CD1c-positive myeloid dendritic cell (primary cell): ENCODE measurements at regions not wholly inside any gene's neighbourhood (a gene's known extent, or its start where the extent isn't known, plus 50 kb on each side); places are given as distances from the start of the nearest gene placed in this dataset.
"Not testable (repeated sequence)": the region's sequence is repeated elsewhere in the genome, so short reads cannot be mapped to it uniquely, and the experiment has no call there.

Source experiments
- DNase-seq: peaks from one replicate; pipeline ENCODE4 v3.0.0-alpha.2; 2016; ENCODE audit errors: extremely low spot score

- no peak for DNase-seq
Observed at GRCh38 chr21:28523367-28523766, 469.3 kb downstream of the LTN1 start.

GRCh38 chr21:28522014-28522799 is 470.5 kb downstream of the LTN1 start:
- DNase-seq: no peak

GRCh38 chr21:28518630-28519029 is 474.0 kb downstream of the LTN1 start:
- DNase-seq: no peak

GRCh38 chr21:28516991-28517592 is 475.6 kb downstream of the LTN1 start:
- DNase-seq: peak; percentile 50

- DNase-seq: no peak
Observed at GRCh38 chr21:28516021-28516420, 476.7 kb downstream of the LTN1 start.

- DNase-seq: no peak
Observed at GRCh38 chr21:28513428-28513827, 479.2 kb downstream of the LTN1 start.

- DNase-seq: no peak
Observed at GRCh38 chr21:28509031-28509430, 483.6 kb downstream of the LTN1 start.

- DNase-seq: no peak
Observed at GRCh38 chr21:28508126-28508525, 484.6 kb downstream of the LTN1 start.

- no peak for DNase-seq
Observed at GRCh38 chr21:28496517-28496916, 496.2 kb downstream of the LTN1 start.

GRCh38 chr21:28492127-28492526 is 500.6 kb downstream of the LTN1 start:
- DNase-seq: no peak

GRCh38 chr21:28489821-28490350 is 502.8 kb downstream of the LTN1 start:
- no peak for DNase-seq

- no peak for DNase-seq
Observed at GRCh38 chr21:28489162-28489561, 503.5 kb downstream of the LTN1 start.

- DNase-seq: no peak
Observed at GRCh38 chr21:28487455-28488070, 505.1 kb downstream of the LTN1 start.

- DNase-seq: no peak
Observed at GRCh38 chr21:28485301-28486022, 507.2 kb downstream of the LTN1 start.

- no peak for DNase-seq
Observed at GRCh38 chr21:28483301-28484035, 509.2 kb downstream of the LTN1 start.

- no peak for DNase-seq
Observed at GRCh38 chr21:28482657-28483056, 510.0 kb downstream of the LTN1 start.

- no peak for DNase-seq
Observed at GRCh38 chr21:28480470-28480869, 512.2 kb downstream of the LTN1 start.

- no peak for DNase-seq
Observed at GRCh38 chr21:28473530-28474220, 519.0 kb downstream of the LTN1 start.

- DNase-seq: not testable (repeated sequence)
Observed at GRCh38 chr21:28472543-28472942, 520.1 kb downstream of the LTN1 start.

GRCh38 chr21:28464988-28465387 is 527.7 kb downstream of the LTN1 start:
- no peak for DNase-seq

GRCh38 chr21:28464095-28464494 is 528.6 kb downstream of the LTN1 start:
- DNase-seq: no peak
